ENCODE measurements at regions not wholly inside any gene's neighbourhood (a gene's known extent, or its start where the extent isn't known, plus 50 kb on each side); places are given as distances from the start of the nearest gene placed in this dataset.

DNA sequence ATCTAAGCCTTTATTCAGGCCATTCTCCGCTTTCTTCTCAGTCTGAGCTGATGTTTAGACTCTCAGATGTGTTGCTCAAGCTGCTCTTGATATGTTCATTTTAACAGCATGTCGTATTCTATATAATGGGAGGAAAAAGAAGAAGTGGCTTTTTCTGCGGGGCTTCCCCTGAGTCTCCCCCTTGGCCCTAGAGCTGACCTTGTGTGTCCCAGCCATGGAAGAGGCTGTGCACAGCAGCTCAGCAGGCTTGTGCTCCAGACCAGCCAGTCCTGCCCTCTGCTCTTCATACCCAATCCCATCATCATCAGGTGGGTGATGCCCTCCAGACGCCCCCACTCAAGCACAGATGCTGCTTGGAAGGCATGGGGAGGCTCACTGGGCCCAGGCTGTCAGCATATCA lies 155.1 kb upstream of the CELF4 start:
- DNase-seq (ENCODE audit: low read depth), result no peak

DNA sequence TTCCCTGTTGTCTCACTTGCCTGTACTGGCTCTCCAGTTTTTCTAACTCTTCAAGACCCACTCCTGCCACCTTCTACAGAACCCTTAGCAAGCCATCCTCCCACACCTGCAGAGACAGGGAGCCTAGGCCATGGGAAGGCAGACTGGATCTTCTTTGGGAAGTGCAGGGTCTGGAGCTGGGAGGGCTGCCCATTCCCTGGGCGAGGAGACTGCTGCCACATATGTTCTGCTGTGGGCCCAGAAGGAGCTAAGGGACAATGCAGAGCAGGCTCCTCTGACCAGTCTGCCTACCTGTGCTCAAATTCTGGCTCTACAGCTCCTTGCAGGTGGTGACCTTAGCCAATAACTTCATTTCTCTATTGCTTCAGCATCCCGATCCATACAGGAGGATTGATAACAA lies 152.1 kb upstream of the CELF4 start:
- no peak for DNase-seq (ENCODE audit: low read depth)

DNA sequence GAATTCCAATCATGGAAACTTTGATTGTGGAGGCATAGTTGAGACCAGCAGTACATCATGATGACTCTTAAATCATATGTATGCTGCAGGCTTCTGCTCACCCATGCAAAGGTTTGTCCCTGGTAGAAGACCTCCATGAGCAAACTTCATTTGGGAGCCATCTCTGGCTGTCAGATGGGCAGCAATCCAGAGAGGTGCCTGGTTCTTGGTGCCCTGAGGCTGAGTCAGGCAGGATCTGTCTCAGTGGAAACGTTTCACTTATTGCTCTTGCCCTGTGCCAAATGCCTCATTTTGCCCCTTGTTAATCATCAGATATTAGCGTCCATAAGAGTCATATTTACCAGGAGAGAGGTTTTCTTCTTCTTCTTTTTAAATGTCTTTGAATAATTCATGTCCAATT lies 151.5 kb upstream of the CELF4 start:
- DNase-seq (ENCODE audit: low read depth), result no peak

DNA sequence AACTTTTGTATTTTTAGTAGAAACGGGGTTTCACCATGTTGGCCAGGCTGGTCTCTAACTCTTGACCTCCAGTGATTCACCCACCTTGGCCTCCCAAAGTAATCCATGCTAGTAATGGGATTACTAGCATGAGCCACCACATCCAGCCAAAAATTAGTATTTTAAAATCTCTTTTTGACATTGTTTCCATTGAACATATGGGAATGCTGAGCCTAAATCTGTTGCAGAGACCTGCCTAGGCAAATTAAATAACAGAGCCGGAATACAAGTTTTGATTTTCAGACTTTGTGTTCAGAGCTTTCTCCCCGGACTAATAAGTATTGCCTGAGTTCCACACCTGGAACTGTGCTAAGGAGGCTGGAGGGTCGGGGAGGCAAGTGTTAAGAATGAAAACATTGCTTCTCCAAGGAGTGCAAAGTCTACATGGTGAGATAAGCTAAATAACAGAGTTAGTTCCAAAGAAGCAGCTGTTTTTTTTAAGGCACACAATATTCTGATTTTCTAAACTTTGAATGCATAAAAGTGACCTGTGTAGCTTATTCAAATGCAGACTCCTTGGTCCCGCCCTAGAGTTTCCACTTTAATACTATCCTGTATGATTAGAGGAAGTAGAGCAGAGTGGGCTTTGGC lies 150.6 kb upstream of the CELF4 start:
- DNase-seq (ENCODE audit: low read depth), result no peak

DNA sequence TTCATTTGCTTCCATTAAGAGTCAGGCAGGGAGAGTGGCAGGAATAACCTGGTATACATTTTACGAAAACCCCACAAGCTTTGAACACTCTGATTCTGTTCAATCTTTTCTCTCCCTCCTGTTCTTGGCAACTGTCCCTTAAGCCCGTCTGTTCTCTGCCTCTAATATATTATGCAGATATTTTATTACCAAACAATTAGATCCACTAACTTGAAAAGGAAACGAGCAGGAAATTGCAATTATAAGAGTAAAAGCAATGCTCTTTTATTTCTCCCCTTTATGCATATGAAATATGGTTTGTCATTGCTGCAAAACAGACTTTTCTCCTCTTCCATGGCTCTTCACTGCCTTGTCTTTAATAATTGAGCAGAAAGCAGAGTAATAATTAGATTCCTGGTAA lies 149.1 kb upstream of the CELF4 start:
- DNase-seq (ENCODE audit: low read depth), result no peak

DNA sequence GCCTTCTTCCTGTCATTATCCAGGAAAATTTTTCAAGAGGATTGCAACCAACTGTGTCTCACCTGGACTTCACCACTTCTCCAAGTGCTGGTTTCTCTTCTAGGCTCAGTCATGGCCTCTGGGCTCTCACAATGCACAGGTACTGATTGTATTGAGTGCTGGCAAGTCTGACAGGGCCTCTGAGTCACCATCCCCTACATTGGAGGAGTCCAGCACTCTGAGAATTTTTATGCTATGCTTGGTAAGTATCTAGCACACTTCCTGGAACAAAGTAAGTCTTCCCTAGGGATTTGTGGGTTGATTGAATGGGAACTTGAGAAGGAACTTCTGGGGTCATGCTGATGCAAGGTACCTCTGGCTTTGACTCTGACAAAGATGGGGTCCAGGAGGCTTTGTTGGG lies 147.2 kb upstream of the CELF4 start:
- no peak for DNase-seq (ENCODE audit: low read depth)

DNA sequence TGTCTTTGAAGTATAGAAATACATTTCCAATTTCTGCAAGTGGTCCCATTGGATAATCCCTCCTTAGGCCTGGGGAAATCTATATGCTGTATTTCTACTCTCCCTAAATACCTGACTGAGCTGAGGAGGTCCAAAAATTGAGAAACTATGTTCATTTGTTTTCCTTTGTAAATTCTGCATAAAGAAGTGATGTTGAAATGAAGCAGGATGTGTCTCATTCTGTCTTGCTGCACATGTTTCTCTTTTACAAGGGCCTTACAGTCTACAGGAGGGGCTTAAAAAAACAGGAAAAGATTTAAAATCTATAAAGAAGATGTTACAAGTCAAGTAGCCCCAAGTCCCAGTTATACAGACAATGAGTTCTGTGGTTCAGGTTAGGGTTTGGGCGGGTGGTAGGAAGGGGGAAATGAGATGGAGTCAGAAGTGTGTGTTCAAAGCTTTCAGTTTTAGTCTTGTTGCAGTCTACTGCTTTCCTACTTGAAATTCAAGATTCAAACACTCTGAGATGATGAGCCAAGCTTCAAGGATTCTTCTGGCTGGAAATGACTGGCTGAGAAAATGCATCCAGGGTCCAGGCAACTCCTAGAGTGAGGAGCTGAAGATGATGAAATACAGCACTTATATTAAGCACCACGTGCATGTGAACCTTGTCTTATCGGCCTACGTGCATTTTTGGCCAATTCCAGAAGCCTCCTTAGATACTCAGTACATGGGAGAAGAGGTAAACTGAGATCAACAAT lies 146.3 kb upstream of the CELF4 start:
- no peak for DNase-seq (ENCODE audit: low read depth)

DNA sequence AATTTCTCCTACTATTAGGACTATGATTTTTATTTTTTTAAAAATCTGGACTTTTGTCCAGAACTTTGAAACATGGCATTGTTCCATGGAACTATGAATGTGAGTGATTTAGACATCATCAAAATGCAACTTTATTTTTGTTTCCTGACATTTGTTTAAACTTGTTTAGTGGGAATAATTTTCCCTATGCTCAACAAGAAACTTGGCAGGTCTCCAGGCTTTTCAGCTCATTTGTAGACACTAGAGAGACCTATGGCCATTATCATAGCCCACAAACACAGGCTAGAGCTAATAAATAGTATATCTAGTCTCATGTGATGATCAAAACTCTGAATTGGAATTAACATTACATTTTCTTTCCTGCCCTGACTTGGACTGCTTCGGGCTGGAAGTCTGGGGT lies 145.1 kb upstream of the CELF4 start:
- no peak for DNase-seq (ENCODE audit: low read depth)

DNA sequence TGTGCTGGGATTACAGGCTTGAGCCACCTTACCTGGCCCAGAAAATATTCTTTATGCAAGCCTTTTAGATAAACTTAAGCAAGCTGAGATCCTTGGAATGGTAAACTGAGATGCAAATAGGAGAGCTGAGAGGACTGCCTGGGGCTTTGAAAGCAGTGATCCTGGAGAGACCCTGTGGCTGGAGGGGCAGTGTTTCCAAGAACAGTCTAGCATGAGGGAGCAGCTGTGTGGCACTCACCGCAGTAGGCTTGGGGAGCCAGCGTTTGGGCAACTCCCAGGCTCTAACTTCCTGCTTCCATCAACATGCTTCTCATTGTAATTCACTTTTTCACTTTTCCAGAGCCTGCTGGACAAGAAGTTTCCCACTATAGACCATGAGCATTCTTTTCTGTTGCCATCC lies 144.1 kb upstream of the CELF4 start:
- DNase-seq (ENCODE audit: low read depth), result no peak

DNA sequence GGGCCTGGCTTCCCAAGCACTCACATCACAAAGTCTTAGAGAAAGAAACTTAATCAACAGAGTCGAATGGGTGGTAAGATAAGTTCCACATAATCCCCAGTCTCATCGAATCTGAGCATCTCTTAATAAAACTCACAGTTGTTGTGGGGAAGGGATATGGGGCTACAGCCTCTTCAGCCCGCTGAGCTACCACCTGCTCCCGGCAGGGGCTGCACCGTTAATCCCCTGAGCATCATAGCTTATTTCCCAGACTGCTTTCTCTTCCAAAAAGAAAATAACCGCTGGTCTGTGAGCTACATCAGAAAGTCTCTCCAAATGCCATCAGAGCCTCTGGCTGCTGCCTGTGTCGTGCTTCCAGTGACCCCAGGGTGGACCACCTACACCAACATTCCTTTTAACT lies 139.4 kb upstream of the CELF4 start:
- DNase-seq (ENCODE audit: low read depth), result no peak

DNA sequence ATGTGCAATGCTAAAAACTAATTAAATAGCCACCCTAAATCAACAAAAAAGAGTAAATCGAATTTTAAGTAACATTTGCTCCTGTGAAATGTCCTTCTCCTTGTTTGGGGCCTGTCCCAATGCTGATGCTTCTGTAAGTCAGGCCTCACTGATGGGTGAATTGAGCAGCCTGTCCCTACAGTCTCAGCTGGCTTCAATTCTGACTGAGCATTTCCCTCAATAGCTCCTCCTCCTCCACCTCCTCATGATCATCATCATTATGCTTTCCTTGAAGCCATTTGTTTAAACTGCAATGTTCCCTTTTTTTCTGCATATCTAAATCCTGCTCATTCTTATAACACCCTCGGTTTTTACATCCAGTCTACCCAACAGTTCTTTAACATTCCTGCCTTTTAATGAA lies 137.2 kb upstream of the CELF4 start:
- no peak for DNase-seq (ENCODE audit: low read depth)

DNA sequence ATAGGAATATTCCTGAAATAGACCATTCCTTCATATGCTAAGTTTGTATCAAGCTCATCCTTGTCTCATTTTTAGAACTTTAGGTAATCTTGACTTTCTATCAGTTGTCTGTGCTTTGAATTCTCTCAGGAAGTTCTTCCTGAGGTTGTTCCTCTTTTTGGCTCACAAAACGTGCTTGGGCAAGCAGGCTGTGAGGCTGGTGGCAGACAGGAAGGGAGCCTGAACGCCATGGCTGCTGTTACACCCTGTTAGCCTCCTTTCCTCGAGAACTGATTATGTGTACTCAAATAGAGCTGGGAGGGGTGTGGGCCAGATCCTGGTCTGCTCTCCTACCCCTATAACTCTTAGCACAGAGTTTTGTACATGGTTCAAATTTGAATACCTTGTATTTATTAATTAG lies 136.4 kb upstream of the CELF4 start:
- DNase-seq (ENCODE audit: low read depth), result no peak

DNA sequence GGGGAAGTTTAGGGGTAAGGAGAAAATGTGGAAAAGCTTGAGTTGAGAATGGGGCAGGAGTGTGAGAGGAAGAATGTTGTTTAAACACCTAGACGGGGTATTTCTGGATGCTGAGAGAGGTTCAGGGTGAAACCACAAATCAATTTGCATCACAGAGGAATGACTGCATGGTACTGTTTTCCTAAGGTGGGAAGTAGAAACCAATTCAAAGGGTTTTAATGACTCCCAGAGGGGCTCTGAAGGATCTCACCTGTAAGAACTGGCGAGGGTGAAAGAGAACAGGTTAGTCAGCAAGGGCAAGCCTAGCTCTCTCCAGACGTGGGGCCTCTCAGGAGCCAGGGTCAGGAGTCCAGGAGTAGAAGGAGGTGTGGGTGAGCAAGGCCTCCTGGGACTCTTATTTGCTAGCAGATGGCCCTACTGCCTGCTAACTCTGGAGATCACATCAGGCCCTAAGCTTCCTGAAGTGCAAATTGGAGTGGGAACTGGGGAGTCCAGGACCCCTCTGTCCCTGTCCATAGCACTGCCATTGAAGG lies 133.0 kb upstream of the CELF4 start:
- no peak for DNase-seq (ENCODE audit: low read depth)

DNA sequence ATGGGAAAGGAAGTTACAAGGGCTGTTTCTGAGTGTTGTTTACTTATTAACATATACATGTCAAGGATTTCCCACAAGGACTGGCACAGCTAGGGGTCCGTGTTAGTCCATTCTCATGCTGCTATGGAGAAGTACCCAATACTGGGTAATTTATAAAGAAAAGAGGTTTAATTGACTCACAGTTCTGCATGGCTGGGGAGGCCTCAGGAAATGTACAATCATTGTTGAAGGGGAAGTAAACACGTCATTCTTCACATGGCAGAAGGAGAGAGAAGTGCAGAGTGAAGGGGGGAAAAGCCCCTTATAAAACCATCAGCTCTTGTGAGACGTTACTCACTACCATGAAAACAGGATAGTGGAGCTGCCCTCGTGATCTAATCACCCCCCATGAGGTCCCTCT lies 128.9 kb upstream of the CELF4 start:
- no peak for DNase-seq (ENCODE audit: low read depth)

DNA sequence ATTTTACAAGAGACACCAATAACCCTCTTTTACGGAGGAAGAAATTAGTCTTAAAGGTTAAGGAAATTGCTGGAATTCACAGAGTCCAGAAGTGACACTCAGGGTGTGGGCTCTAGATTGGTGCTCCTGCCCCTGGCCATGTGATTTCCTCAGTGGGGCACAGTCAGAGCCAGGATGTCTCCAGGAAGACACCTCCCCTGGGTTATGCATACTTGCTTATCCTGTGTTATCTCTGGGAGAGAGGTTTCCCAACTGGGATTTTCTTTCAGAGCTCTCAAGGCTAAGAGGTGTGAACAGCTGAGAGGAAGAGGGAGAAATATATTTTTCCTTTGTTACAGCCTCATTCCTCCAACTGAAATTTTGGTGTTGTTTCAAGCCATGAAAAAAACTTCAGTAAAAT lies 125.6 kb upstream of the CELF4 start:
- no peak for DNase-seq (ENCODE audit: low read depth)

DNA sequence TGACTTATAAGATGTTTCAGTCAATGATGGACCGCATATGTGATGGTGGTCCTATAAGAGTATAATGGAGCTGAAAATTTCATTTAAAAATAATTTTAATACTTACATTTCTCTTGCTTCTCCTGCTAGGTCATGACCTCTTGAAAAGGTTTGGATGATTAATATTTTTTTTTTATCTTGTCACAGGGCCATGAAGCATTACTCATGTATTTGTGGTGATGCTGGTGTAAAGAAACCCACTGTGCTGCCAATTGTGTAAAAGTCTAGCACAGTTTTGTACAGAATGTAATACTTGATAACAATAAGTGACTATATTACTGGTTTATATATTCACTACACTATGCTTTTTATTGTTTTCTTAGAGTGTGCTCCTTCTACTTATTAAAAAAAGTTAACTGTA lies 124.2 kb upstream of the CELF4 start:
- DNase-seq (ENCODE audit: low read depth), result no peak

DNA sequence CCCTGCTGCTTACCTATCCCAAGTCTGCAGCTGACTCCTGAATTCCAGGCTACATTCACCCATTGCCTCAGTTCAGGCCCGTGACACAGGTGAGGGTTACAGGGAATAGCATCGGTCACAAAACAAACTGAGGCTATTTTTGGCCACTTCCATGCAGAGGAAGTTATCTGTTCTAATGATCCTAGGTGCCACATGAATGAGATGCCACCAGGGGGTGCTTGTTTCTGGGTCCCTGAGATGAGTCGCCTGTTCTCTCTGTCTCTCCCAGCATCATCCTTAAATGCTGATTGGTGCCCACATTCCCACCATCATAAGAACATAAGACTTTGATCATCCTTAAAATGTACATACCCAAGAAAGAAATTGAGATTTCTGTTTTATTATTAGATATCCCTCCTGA lies 119.0 kb upstream of the CELF4 start:
- no peak for DNase-seq (ENCODE audit: low read depth)

DNA sequence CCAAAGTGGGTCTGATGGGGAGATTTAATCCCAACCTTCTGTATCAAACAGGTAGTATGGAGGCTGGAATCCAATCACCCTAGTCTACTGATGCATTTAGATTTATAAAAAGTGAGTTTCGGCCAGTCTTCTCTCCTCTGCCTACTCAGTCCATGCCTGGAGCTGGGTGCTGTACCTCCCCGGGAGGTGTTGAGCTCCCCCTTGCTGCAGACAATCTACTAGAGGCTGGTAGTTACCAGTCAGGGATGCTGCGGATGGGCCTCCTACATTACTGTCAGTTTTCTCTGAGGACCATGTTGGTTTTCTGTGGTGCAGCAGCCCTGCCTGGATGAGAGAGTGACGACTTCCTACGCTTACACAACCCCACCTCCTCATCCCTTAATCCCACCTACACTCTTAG lies 118.6 kb upstream of the CELF4 start:
- no peak for DNase-seq (ENCODE audit: low read depth)

DNA sequence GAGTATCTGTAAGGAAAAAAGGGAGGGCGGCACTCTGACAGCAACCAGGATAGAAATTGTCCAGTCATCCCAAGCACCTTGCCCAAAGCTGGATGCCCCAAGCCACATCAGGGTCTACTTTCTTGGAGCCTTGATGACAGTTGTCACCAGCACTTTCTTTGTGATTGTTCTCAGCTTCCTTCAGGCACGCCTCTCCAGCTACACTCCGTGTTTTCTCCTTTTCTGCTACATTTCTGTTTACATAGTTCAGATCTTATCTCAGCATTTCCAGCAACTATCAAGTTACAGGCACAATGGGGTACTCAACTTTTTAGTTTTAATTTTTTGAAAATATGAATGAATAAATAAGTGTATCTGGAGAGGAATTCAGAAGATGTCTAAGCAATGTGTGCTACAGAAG lies 115.3 kb upstream of the CELF4 start:
- no peak for DNase-seq (ENCODE audit: low read depth)

DNA sequence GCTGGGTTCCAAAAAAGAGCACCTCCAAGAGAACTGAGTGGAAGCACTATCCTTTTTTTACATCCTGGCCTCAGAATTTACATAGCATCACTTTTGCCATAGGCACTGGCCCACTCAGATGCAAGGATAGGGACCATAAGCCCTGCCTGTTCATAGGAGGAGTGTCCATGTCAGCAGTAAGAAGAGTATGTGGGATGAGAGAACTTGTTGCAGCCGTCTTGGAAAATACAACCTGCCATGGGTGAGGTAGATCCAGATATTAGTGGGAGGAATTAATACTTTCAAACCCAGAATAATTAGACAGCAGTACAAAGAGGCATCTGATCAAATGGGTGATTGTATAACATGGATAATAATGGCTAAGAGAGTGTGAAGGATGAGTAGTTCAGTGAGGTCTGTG lies 110.7 kb upstream of the CELF4 start:
- DNase-seq (ENCODE audit: low read depth), result no peak

DNA sequence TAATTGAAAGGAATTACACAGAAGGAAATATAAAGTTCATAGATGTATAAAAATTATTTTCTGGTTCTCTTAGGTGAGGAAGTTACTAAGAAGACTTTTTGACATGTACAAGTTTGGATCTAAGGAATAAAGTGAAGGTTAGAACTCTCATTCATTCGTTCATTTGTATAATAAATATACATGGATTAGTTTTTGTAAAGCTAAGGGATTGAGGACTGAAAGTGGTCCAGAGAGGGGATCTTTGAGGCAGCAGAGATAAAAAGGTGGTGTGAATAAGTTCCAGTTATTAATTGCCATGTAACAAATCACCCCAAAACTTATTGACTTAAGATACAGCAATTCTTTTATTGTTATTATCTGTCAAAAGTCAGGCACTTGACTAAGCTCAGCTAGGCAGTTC lies 110.1 kb upstream of the CELF4 start:
- no peak for DNase-seq (ENCODE audit: low read depth)

DNA sequence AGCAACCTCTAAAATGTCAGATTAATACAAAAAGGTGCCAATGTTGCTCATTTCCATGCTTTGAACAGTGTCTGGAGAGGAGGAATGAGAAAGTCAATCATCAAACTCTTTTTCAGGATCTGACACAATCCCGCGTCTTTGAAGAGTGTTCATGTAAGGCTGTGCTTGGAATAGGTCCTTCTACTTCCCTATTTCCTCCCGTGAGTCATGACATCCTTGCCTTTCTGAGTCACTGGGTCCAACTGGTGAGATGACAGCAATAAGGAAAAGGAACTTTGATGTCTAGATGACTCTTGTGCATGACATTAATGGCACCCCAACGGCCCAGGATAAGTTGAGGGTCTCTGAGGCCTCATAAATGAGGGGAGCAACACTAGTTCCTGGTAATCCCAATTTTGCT lies 109.0 kb upstream of the CELF4 start:
- DNase-seq (ENCODE audit: low read depth), result no peak

DNA sequence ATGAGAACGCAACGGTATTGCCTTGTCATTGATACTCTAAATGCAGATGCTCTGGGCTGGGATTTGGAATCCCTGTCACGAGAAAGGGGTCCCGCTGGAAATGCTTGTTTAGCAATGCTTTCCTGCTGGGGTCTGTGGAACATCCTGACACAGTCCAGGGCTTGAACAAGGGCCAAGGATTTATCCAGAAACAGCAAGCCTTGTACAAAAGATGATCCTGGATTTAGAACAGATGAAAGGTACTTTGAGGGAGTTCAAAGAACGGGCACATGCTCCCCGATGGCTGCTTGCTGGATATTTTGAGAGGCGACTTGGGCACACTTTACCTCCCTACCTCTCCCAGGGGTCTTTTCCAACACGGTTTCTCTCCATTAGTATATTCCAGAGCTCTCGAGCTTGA lies 108.1 kb upstream of the CELF4 start:
- no peak for DNase-seq (ENCODE audit: low read depth)

Measured in non-pigmented ciliary epithelial cell (primary cell).